GM19324 (cell line): ENCODE measurements at regions not wholly inside any gene's neighbourhood (a gene's known extent, or its start where the extent isn't known, plus 50 kb on each side); places are given as distances from the start of the nearest gene placed in this dataset.

Experiments used
- ATAC-seq: cut with Tn5 transposase; IDR thresholded peaks from one replicate; pipeline ENCODE4 v1.9.1; 2021; ENCODE audit warnings: mild to moderate bottlenecking, moderate library complexity; ENCODE audit not compliant: unreplicated experiment, low FRiP score

DNA sequence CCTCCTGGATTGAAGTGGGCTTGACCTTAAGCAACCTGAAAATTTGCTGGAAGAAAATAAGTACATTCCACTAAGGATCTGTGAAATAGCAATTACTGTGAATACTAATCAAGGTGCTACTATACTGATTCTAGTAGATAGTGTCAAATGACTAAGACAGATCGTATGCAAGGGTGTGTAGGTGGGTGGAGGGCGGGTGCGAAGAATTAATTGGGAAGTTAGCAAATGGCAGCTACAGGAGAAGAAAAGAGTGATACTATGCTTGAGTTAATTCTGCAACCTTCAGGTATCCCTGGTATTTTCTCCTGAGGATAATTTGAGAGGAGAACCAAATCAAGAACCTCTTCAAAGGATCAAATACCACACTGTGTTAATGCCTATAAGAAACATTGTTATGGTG is 501.9 kb downstream of the INHBA start:
- no peak for ATAC-seq

DNA sequence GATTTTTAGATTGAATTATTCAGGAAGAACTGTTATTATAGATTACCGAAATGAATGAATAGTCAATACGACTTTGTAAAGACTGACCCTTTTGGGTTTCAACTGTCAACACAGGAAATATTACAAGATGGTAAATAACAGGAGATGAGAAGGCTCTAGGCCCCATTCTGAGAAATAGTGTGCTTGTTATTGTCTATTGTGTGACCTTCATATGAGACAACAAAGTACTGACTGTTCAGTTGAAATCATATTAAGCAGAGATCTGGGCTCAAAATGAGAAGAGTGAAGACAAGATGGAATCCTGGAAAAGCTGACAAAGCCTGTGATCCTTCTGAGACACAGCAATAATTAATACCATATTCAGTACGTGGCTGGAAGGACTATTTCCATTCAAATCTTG is 503.8 kb downstream of the INHBA start:
- no peak for ATAC-seq

DNA sequence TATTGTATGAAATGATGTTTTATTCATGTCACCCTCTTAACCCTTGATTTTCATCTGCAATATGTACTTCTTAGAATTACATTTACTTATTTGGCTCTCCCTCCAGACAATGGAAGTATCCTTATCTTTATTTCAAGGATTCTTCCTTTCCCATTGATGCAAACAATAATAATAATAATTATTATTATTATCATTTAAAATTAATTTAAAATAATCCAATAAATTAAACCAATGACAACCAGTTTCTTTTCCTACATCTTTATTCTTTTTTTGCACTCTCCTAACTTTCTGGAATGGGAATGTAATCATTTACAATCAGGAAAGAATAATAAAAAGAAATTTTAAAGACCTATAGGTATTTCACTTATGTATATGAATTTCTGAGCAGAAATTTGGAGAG is 504.4 kb downstream of the INHBA start:
- no peak for ATAC-seq

GRCh38 chr7:41197769-41198168 is 505.1 kb downstream of the INHBA start:
- ATAC-seq, result no peak

- ATAC-seq, result no peak
Measured at GRCh38 chr7:41193738-41194282, 509.1 kb downstream of the INHBA start.

DNA sequence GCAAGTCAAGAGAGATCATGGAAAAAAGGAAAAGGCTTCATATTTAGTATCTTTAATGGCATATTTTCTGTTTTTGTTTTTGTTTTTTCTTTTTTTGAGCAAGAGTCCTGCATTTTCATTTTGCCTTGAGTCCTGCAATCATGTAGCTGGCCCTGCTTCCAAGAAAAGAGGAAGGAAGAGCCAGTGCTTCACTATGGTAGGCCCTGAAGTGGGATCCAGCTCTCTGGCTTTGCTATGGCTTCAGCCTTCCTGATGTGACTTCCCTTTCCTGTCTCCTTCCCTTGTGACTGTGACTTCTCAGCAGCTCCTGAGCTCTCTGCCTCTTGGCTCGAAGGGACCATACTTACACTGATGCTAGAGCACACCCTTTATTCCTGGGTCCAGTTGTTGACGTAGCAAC is 512.3 kb downstream of the INHBA start:
- ATAC-seq, result no peak

DNA sequence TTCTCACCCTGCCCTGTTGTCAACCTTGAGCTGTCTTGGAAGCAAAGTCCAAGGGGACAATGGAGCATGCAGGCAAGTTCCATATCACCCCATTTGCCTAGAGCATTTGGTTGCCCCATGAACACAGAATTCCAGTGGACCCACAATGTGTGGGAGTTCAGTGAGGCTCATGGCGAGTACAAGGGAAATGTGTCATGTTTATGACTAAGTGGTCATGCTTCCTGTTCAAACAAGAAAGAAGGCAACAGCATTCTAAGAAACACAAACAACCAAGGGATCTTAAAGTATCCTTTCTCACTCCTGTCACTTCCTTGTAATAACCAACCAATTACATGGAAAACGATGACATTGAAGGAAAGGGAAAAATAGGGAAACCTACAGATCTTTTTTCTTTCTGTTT is 513.0 kb downstream of the INHBA start:
- no peak for ATAC-seq

DNA sequence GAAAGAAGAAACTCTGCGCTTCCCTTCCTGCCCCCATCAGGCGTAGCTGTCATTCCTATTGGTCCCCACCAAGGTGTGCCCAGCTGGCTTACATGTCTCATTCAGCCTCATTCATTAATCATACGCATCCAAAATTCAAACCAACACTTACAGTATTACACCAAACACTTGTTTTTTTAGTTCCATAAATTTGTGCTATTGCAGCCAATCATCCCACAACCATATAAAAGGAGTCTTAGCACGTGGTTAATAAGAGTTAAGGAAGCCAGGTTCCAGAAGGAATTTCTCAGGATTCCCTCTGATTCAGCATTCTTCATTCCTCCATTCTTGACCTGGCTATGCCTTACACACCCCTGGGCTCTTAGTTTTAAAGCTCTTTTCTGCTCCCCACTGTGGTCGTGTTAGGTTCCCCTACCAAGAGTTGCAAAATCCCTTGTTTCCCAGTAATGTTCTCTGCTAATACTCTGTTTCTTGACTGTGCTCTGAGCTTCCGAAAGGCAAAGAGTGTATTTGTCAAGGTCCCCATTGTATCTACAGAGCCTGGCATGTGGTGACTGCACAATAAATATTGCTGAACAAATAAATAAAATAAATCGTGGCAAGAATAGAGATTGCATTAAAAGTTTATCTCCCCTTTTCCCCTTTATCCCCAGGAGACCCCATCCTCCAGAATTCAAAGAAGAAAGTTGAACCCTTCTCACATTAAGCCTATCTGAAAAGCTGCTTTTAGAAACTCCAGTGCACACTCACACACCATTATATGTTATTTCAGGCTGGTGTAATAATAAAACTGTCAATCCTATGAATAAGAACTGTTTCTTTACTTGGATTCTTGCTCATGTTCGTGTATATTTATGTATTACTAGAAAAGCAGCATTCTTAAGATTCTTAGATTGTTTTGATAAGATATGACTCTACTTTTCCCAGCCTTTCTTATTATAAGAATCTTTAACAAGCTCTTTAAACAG is 514.4 kb downstream of the INHBA start:
- no peak for ATAC-seq

DNA sequence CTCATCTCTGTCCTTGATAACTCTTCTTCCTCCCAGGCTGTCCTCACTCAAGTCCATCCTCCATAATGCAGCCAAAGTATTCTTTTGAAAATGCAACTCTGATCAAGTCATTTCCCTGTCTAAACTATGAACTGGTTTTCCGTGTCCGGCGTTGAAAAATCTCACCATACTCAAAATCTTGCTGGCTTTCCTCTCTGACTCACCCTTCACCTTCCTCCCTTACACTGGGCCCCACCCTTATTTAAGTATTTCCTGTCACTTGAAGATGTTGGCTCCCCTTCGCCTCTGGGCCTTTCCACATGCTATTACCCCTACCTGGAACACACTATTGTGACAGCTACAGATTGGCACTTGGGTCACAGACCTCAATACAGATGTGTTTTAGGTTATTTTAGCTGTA is 515.6 kb downstream of the INHBA start:
- no peak for ATAC-seq

GRCh38 chr7:41185851-41186250 is 517.0 kb downstream of the INHBA start:
- ATAC-seq, result no peak

GRCh38 chr7:41183741-41184140 is 519.1 kb downstream of the INHBA start:
- no peak for ATAC-seq

- no peak for ATAC-seq
Measured at GRCh38 chr7:41182782-41183181, 520.1 kb downstream of the INHBA start.

GRCh38 chr7:41175435-41175834 is 527.5 kb downstream of the INHBA start:
- no peak for ATAC-seq

DNA sequence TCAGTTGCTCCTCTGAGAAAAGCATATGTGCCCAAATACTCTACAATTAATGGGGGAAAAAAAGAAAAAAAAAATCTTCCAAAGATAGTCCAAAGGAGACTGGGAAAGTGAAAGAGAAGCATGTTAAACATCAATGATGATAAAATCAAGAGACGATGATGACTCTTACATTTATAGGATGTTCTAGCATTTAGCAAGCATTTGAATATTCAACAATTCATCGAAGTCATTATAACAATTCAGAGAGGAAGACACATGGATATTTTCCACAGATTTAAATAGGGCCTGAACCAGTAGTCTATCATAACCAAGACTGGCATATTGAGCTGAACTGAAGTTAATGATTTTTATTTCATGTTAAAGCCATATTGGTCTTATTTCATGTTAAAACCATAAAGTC is 528.4 kb downstream of the INHBA start:
- no peak for ATAC-seq

DNA sequence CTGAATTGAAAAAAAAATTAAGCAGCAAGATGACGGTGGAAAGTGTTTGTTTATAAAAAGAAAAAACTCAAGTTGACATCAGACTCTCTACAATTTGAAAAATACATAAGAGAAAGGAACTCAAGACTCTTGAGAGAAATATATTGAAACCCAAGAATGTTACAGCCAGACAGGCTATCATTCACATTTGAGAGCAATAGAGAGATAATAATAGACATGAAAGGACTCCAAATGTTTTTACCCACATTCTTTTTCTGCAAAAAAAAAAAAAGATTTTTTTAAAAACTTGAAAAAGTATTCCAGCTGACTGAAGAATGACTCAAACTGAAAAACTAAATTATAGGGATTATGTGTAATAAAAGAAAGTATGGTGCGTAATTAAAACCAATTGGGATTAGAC is 532.4 kb downstream of the INHBA start:
- no peak for ATAC-seq

DNA sequence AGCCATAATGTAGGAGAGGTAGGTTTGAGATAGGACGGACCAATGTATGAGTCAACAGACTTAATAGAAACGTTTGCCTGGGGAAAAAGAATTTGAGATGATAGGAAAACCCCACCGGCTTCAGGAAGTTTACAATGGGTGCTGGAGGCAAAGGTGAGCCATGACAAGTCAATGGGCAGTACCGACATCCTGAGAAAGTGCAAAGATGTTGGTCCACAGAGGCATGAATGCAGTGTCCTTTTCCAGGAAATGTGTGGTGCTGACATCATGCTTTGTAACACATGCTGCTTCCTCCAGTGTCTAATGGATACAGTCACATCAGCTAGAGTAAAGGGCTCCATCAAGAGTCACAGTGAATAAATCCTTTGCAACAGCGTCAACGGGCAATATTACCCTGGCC is 533.6 kb downstream of the INHBA start:
- no peak for ATAC-seq

- ATAC-seq, result no peak
Measured at GRCh38 chr7:41167836-41168235, 535.1 kb downstream of the INHBA start.

GRCh38 chr7:41164440-41164839 is 538.5 kb downstream of the INHBA start:
- ATAC-seq, result no peak

GRCh38 chr7:41163991-41164390 is 538.9 kb downstream of the INHBA start:
- ATAC-seq, result no peak

DNA sequence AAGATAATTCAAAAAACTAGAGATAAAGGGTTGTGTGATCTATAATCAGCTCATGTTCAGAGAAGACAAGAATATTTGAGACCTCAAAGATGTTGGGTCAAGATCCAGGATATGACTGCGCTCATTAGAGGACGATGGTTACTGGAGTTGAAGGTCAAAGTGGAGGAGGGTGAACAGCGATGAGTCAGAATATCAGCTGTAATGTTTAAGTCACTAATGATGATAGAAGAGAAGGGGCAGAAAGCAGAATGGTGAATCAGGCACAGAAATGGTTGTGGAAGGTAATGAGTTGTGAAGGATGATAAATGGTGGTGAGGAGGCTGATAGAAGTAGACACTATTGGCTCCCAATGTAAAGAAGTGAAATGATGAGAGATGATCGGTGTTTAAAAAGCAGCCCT is 540.3 kb downstream of the INHBA start:
- ATAC-seq, result no peak

GRCh38 chr7:41161041-41161587 is 541.8 kb downstream of the INHBA start:
- ATAC-seq, result no peak

- no peak for ATAC-seq
Measured at GRCh38 chr7:41156268-41156667, 546.6 kb downstream of the INHBA start.
